HFFc6 (cell line): ENCODE measurements at regions not wholly inside any gene's neighbourhood (a gene's known extent, or its start where the extent isn't known, plus 50 kb on each side); places are given as distances from the start of the nearest gene placed in this dataset.
A peak's percentile ranks its signal among the peaks of the same experiment; 100 is the strongest.

ENCODE experiments used
- DNase-seq: peaks from one replicate; pipeline ENCODE4 v3.0.0-alpha.2; 2018
- H3K27ac Mint-ChIP-seq: 2 replicates; pipeline ENCODE4 v1.8.0; 2020; ENCODE audit warnings: mild to moderate bottlenecking, mixed read lengths
- H3K27me3 Mint-ChIP-seq: 2 replicates; pipeline ENCODE4 v1.8.0; 2021; ENCODE audit warnings: mild to moderate bottlenecking, moderate library complexity, mixed read lengths; ENCODE audit not compliant: insufficient read depth
- H3K36me3 Mint-ChIP-seq: 2 replicates; pipeline ENCODE4 v1.8.0; 2021; ENCODE audit warnings: low read depth, mixed read lengths
- H3K4me1 Mint-ChIP-seq: 2 replicates; pipeline ENCODE4 v1.8.0; 2020; ENCODE audit warnings: low read depth, mixed read lengths
- H3K4me3 Mint-ChIP-seq: 2 replicates; pipeline ENCODE4 v1.8.0; 2020; ENCODE audit warnings: mild to moderate bottlenecking, moderate library complexity, mixed read lengths
- H3K9me3 Mint-ChIP-seq: 2 replicates; pipeline ENCODE4 v1.8.0; 2020; ENCODE audit warnings: mild to moderate bottlenecking, mixed read lengths
- CTCF ChIP-seq: fragments of 200-600 bp; sonication (generic); IDR thresholded peaks from 2 replicates; pipeline ENCODE4 v1.5.0; 2021; ENCODE audit warnings: antibody characterized with exemption, mild to moderate bottlenecking

GRCh38 chr3:15969874-15970640, 172.3 kb upstream of the ANKRD28 start:
- Mint-ChIP-seq H3K27me3 (peaks cover 5% of the 10 kb centered on the region), H3K4me3 (no peak overlapping the region), H3K36me3 (peaks cover 12% of the 10 kb centered on the region; the same call in 1 of the 2 replicates), H3K9me3 (no peaks in the 10 kb centered on the region; the same call in 1 of the 2 replicates), H3K4me1 (peaks cover 4% of the 10 kb centered on the region), H3K27ac (no peak overlapping the region)
- TF ChIP-seq CTCF, result no peak; the same call in 1 of the 2 replicates
- DNase-seq, result no peak

- peaks cover 5% of the 10 kb centered on the region for H3K27me3 Mint-ChIP-seq
- H3K4me3 Mint-ChIP-seq, result no peak overlapping the region
- H3K4me1 Mint-ChIP-seq, result peaks cover 20% of the 10 kb centered on the region
- H3K9me3 Mint-ChIP-seq, result no peaks in the 10 kb centered on the region; the same call in 1 of the 2 replicates
- H3K36me3 Mint-ChIP-seq, result peaks cover 12% of the 10 kb centered on the region; the same call in 1 of the 2 replicates
- no peak overlapping the region for H3K27ac Mint-ChIP-seq
- DNase-seq, result no peak
- TF ChIP-seq CTCF, result no peak
These were observed 175.6 kb upstream of the ANKRD28 start for GRCh38 chr3:15973414-15973813.

- peaks cover 5% of the 10 kb centered on the region for H3K27me3 Mint-ChIP-seq
- DNase-seq, result no peak
- no peak for TF ChIP-seq CTCF
- H3K4me1 Mint-ChIP-seq, result peaks cover 20% of the 10 kb centered on the region
- no peaks in the 10 kb centered on the region; the same call in 1 of the 2 replicates for H3K9me3 Mint-ChIP-seq
- H3K27ac Mint-ChIP-seq, result no peak overlapping the region
- H3K36me3 Mint-ChIP-seq, result peaks cover 13% of the 10 kb centered on the region
- H3K4me3 Mint-ChIP-seq, result no peak overlapping the region
These were observed 176.2 kb upstream of the ANKRD28 start for GRCh38 chr3:15973940-15974339.

- peaks cover 20% of the 10 kb centered on the region for H3K36me3 Mint-ChIP-seq
- no peak overlapping the region for H3K4me3 Mint-ChIP-seq
- peaks cover 5% of the 10 kb centered on the region for H3K27me3 Mint-ChIP-seq
- H3K4me1 Mint-ChIP-seq, result peaks cover 25% of the 10 kb centered on the region
- no peaks in the 10 kb centered on the region; the same call in 1 of the 2 replicates for H3K9me3 Mint-ChIP-seq
- peak; percentile 30; the same call in 1 of the 2 replicates for TF ChIP-seq CTCF
- no peak overlapping the region for H3K27ac Mint-ChIP-seq
- DNase-seq, result no peak
These were observed 176.9 kb upstream of the ANKRD28 start for GRCh38 chr3:15974647-15975046.

- Mint-ChIP-seq H3K27ac (peak overlapping the region; percentile 50), H3K27me3 (peaks cover 2% of the 10 kb centered on the region; the same call in 1 of the 2 replicates), H3K4me3 (no peak overlapping the region), H3K36me3 (peaks cover 16% of the 10 kb centered on the region), H3K9me3 (no peaks in the 10 kb centered on the region; the same call in 1 of the 2 replicates), H3K4me1 (peaks cover 35% of the 10 kb centered on the region)
- no peak for DNase-seq
- TF ChIP-seq CTCF, result no peak
These were observed 178.7 kb upstream of the ANKRD28 start for GRCh38 chr3:15976524-15976923.
